ENCODE measurements at regions not wholly inside any gene's neighbourhood (a gene's known extent, or its start where the extent isn't known, plus 50 kb on each side); places are given as distances from the start of the nearest gene placed in this dataset.

GRCh38 chrX:34218063-34218462 lies 85.9 kb upstream of the FAM47A start (continued):
- TF ChIP-seq RREB1 (CRISPR knock-in tag; IDR thresholded peaks at IDR 0.05) = no peak
- TF ChIP-seq HDAC8 (tag; IDR thresholded peaks at IDR 0.05) = no peak
- no peak for TF ChIP-seq ZNF639 (CRISPR knock-in tag; conservative IDR thresholded peaks at IDR 0.05 in 1 of 2, IDR thresholded peaks at IDR 0.05 in 1 of 2)
- no peak for TF ChIP-seq RNF219 (CRISPR knock-in tag; IDR thresholded peaks at IDR 0.05)
- no peak for TF ChIP-seq HDAC1 (IDR thresholded peaks at IDR 0.05)
- TF ChIP-seq ZBTB1 (CRISPR knock-in tag; IDR thresholded peaks at IDR 0.05; ENCODE audit: borderline replicate concordance, low read depth) = no peak
- no peak for TF ChIP-seq SRF (CRISPR knock-in tag; IDR thresholded peaks at IDR 0.05)
- no peak for TF ChIP-seq NCOA6 (IDR thresholded peaks at IDR 0.05)

Data from K562 (cell line).